ENCODE measurements at regions not wholly inside any gene's neighbourhood (a gene's known extent, or its start where the extent isn't known, plus 50 kb on each side); places are given as distances from the start of the nearest gene placed in this dataset.
A peak's percentile ranks its signal among the peaks of the same experiment; 100 is the strongest.
"Not testable (repeated sequence)": the region's sequence is repeated elsewhere in the genome, so short reads cannot be mapped to it uniquely, and the experiment has no call there.

DNA sequence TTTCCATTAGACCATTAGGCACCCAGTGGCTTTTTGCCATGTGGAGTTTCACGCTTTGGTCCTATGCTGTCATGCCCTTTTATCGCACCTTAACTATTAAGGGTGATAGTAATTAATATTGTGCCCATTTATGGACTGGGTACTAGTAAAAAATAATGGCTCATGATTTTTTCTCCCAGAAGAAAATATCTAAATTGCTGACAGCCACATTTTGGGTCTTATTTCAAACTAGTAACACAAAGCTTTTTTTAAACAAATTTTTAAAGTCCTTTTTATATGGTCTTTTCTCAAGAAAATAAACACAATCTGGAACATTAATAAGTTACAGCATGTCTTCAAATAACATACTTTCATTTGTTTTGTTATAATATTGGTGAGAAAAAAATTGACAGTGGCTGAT, 179.7 kb downstream of the ANKRD7 start:
- no peak for DNase-seq

DNA sequence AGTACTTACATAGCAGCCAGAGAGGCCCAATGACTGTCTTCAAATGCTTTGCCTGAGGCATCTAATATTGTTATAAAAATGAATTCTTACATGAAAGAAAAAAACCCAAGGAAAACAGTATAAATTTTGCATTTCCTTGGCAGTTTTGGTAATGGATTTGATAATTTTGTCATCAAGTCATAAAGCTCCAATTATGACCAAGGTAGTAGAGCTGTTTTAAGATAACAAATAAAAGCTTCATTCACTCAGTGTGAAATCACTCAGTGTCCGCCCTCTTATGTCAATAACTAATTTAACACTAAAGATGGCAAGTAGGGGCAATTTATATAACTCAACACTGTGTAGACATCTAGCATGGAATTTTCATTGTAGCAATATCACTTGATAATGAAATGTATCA, 193.9 kb downstream of the ANKRD7 start:
- DNase-seq = no peak

DNA sequence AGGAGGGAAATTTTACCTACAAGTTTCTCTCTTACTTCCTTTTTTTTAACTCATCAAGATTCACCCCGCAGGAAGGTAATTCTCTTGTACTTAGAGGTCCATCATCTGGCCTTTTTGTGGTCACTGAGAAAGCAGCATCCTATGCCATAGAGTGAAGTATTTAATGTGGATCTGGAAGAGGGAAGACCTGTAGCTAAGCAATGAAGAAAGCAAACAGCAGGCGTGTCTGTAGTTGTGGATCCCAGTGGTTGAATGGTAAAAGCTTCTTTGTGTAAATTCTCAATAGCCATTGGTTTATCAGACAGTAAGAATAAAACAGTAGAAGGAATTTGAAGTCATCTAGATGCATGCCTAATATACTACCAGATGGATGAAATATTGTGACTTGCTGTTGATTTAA, 196.4 kb downstream of the ANKRD7 start:
- DNase-seq = no peak

DNA sequence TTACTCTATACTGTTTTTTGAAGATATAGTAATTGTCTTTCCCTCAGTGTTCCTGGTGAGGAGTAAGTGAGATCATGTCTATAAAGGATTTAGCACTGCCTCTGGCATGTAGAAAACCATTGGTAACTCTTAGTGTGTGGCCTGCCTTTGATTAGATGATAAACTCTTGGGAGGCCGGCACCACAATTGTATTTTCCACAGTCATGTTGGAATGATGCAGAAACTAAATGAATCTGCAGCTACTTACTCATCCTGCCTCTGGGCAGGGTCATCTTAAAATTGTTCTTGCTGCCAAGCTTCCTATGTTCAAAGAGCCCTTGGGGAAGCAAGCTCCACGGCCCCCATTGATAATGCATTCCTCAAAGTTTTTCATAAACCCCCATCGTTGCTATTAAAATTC, 204.6 kb downstream of the ANKRD7 start:
- no peak for DNase-seq

DNA sequence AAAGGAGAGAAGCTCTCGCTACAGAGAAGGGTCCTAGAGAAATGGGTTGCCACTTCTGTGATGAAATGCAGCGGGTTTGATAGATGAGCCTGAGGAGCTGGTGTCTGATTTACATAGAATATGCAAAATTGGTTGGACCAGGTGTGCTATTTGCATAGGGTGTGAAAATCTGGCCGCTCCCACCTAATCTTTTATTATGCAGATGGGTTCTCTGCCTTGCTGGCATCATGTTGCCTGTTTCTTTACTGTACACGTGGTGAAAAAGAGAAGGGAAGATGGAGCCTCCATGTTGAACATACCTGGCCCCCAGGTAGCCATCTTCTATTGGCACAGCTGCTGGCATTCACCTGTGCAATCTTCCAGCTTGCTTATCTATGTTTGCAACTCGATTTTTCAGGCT, 212.2 kb downstream of the ANKRD7 start:
- DNase-seq = no peak

DNA sequence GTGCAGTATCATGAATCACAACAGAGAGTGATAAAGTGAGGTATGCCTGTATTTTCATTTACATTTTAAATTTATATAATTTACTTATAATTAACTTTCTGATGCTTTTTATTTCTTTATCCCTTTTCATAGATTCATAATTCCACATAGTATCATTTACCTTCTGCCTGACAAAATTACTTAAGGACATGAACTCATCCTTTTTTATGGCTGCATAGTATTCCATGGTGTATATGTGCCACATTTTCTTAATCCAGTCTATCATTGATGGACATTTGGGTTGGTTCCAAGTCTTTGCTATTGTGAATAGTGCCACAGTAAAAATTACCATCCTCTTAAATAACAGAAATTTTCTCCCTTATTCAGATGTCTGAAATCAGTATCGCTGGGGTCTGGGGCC, 224.5 kb downstream of the ANKRD7 start:
- DNase-seq = not testable (repeated sequence)

DNA sequence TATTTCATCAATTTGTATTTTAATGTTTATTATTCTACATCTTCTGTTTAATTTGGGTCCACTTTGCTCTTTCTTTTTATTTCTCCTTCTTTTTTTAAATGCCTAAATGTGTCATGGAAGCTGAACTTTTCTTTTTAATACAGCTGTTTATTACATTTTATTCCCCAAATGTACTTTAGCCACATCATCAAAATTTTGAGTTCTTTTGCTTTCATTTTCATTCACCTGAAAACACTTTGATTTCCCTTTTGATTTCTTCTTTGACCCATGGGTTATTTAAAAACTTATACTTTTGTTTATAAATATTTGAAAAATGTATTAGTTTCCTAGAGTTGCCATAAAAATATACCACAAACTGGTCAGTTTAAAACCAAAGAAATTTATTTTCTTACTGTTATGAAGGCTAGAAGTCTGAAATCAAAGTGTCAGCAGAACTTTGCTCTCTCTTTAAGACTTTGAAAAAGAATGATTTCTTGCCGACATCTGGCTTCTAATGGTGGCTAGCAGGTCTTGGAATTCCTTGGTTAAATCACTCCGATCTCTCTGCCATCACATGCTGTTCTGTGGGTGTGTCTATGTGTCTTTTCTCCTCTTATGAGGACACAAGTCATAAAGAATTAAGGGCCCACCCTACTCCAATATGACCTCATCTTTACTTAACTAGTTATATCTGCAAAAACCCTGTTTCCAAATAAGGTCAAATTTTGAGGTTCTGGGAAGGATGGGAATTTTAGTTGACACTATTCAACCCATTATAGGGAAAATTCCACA, 225.5 kb downstream of the ANKRD7 start:
- DNase-seq = no peak

DNA sequence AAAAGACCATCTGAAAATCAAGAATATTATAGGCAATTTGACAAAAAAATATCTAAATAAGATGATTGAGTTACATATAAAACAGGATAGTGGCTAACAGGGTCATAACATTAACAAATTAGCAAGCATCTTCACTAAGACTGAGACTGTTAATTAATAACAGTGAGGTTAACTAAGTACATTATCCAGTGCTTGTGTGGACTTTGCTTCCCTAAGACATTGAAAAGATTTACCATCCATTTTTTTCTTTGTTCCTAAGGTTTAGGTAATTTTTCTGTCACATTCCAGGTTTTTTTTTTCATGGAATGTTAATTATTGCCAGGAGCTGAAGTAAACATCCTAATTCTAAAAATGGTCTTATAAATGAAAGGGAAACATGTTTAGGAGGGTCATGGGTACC, 227.6 kb downstream of the ANKRD7 start:
- no peak for DNase-seq

DNA sequence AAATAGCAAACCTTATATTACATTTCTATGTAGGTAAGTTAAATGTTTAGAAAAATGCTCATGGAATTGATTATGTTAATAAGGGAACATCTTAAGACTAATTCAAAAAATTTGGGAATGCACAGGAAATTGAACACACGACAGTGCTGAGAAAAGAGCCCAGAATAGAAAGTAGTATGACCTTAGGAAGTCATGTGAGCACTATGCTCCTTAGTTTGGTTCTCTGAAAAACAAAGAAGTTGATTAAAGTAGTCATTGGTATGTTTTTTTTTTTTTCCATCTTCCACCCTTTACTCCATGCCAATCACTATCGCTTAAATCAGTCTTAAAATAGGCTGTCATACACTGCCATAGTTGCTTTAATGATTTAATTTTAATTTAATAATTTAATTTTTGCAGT, 242.9 kb downstream of the ANKRD7 start:
- no peak for DNase-seq

DNA sequence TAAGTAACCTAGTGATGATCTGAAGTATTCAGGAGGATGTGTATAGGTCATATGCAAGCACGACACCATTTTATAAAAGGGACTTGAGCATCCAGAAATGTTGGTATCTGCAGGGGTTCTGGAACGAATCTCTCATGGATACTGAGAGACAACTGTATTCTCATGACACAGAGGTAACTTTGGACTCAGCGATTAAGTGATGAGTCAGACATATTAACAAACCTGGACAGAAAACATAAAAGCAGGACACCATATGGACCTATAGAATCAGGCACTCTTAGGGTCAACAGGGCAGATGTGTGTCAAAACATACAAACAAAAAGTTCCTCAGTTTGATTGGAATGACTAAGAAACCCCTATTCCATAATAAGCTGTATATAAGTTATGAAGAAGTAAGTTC, 248.1 kb downstream of the ANKRD7 start:
- DNase-seq = no peak

DNA sequence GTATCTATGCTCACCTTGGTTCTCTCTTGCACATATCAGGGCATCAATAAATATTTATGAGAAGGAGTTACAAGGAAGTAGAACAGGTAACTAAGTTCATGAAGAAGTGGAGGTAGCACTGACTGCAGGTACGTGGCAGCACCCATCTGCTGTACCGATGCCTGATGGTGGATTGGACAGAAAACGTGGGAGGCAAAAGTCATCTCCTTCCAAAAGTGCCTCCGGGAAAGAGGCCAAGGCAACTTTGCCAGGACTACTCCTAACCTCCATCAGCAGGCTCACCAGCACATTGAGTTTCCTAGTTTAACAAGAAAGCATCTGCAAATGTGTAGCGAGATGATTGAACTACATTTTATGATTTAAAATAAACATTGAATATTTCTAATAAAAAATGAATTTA, 248.8 kb downstream of the ANKRD7 start:
- DNase-seq = peak in 1 of 56 donors; percentile 1

DNA sequence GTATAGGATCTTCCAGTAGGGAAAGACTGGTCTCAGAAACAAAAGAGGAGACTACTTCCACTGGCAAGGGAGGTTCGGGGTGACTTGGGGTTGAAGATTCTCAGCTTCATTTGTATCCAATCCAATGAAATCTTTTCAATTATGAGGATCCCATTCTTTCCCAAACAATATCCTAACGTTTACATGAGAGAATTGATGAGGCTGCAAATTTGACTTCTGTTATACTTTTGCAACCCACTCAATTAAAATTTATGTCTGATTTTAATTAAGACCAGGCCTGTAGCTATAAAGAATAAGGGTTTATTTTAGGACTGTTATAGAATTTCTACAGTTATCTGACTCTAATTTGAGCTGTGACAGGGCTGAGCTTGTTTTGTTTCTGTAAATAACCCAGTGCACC, 251.5 kb downstream of the ANKRD7 start:
- no peak for DNase-seq

DNA sequence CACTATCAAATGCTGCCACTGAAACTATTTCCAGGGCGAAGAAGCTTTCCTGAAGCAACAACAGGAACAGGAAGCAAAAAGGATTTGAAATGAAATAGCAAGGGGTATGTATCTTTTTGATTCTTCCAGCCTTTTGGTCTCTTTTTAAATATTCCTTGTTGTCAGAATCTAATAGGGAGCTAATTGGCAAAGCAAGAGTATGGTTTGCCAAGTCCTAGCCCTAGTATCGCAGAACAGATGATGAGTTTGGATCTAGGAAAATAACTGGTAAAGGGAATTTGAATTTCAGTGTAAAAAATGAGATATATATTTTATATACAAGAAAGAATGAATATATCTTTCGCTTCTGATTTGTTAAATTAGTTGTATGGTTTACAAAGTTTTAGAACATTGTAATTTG, 252.5 kb downstream of the ANKRD7 start:
- DNase-seq = no peak

DNA sequence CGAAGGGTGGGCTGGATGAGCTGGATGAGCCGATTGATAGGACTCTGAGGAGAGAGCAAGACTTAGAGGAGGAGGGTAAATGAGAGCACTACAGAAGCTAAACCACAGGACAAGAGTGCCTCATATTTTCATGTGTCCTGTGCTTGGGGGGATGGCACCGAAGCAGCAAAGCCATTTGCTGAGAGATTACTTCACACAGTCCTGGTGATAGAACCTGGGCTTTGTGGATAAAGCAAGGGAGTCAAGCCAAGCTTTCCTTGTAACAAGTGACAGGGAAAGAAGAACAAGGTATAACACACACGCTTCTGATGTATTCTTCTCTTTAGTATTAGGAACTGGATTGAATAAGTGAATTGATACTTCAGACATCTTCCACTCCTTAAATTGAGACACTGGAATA, 253.7 kb downstream of the ANKRD7 start:
- DNase-seq = no peak

DNA sequence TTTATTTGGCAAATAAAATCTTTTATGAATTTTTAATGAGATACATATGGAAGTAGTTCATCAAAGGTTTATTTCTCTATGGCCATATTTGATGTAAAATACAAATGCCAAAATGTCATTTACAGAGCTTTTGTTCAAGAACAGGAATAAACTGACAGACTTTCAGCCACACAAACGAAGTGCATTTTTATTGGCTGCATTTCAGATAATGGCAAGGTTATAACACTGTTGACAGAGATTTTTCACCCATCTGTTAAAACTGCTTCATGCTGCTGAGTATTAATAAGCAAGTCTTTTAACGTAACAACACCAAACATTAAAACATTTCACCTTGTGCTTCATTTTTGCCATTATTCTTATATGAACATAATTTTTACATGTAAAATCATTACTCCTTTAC, 254.4 kb downstream of the ANKRD7 start:
- DNase-seq = no peak

DNA sequence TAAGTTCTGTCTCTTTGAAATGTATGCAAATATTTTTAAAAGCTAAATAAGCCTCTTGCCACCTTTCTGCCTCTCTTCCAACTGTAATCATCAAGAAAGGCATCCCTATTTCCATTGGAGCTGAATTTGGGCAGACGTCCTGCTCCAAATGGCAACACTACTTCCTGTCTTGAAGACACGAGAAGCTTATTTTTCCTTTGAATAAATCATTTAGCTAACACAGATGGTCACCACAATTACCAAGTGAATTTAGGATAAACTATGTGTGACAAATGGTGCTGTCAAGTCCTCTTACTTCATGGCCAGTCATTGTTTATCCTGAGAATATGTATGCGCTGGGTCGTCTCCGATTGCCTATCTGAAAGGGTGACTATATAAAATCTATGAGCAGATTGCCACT, 268.0 kb downstream of the ANKRD7 start:
- DNase-seq = no peak

DNA sequence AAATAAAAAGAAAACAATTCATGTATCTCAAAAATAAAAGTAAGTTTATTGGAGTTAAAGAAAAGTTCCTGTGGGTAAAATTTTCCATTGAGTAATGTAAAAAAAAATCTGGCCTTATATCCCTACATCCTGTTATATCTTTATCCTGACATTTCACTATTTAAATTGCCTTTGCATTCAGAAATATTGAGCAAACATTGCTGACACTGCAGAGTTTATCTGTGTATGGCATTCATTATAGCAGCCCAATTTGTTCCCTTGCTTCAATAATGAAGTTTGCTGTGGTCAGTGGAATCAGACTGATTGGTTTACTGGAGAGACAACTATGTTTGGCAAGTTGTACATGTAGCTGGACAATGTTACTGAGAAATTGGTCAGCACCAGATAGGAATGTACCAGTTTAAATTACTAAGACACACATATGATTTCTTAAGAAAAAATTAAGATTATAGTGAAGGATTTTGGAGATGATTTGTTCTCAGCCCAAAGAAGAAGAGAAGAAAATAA, 271.7 kb downstream of the ANKRD7 start:
- no peak for DNase-seq

DNA sequence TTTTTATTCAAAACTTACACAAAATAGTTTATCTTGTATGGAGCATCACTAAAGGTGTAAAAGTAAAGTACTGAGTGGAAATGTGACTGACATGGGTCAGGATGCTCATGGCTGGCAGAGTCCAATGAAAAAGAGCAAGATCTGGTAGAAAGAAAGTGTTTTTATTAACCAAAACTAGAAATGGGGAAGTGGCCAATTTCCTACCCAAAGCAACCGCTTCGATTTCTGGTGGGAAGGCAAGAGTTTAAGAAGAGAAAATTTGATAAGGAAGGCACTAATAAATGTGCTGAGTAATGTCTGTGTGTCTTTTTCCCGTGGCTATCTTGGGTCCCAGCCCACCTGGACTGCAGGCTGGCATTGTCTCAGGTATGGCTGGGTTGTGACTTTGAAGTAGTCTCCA, 277.7 kb downstream of the ANKRD7 start:
- no peak for DNase-seq

DNA sequence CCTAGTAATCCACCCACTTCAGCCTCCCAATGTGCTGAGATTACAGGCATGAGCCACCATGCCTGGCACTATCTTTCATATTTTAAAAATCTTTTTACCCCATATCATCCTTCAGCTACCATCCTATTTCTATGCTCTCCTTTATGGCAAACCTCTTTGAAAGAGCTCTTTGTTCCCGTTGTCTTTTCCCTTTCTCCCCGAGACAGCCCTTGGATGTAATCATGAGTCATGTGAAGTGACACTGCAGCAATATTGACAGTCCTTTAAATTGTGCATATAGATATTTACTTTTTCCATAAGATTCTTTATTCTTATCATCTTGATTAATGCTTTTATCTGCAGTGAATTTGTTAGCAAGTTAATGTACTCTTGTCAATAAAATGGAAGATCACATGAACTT, 286.6 kb downstream of the ANKRD7 start:
- DNase-seq = no peak

DNA sequence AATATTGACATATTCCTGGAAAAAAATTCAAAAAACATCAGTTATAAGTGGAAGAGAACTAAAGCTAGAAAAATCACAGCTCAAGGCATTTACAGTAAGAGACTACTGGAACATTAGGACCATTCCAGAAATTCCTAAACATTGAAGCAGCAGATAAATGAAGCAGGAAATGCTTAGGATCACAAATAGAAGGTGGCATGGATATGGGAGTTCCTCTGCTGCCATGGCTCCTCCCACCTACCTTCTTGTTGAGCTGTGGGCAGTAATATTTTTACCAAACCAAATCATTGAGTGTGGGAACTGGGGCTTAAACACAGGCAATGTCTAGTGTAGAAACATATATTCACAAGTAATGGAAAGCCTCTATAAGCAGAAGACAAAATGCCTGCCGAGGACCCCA, 292.8 kb downstream of the ANKRD7 start:
- no peak for DNase-seq

DNA sequence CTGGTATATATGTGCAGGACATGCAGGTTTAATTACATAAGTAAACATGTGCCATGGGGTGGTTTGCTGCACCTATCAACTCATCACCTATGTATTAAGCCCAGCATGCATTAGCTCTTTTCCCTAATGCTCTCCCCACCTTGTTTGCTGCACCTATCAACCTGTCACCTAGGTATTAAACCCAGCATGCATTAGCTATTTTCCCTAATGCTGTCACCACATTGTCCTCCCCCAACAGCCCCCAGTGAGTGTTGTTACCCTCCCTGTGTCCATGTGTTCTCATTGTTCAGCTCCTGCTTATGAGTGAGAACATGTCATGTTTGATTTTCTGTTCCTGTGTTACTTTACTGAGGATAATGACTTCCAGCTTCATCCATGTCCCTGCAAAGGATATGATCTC, 300.5 kb downstream of the ANKRD7 start:
- no peak for DNase-seq

DNA sequence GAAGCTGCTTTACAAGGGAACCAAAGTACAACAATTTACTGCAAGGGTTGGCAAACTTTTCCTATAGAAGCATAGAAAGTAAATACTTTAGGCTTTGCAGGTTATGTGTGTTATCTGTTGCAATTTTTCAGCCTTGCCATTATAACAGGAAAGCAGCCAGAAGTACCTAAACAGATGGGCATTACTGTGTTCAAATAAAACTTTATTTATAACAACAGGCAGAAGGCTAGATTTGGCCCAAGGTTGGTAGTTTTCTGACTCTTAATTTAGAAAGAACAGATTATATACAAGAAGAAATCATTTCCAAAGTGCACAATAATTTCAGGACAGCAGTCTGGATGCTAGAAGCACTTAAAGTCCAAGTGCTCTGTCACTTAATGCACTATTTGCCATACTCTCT, 307.1 kb downstream of the ANKRD7 start:
- no peak for DNase-seq

DNA sequence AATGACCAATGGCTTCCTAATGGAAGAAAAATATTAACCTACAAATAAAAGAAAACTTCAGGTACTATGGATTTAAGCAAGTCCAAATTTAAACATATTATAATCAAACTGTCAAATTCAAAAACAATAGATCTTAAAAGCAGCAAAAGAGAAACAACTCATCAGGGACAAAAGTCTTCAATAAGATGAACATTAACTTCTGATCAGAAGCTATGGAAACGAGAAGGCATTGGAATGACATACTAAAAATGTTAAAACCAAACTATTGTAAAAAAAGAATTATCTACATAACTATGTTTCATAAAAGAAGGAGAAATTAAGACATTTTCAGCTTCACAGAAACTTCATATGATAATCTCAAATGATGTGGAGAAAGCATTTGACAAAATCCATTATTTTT, 334.7 kb downstream of the ANKRD7 start:
- DNase-seq = no peak

DNA sequence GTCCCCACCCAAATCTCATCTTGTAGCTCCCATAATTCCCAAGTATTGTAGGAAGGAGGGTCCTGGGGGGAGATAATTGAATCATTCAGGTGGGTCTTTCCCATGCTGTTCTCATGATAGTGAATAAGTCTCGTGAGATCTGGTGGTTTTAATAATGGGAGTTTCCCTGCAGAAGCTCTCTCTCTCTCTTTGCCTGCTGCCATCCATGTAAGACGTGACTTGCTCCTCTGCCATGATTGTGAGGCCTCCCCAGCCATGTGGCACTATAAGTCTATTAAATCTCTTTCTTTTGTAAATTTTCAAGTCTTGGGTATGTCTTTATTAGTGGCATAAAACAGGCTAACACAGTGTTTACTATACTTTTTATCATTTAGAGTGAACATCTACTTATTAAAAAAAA, 338.8 kb downstream of the ANKRD7 start:
- DNase-seq = no peak

Data from amygdala (tissue), 56 donors.